ENCODE measurements at regions not wholly inside any gene's neighbourhood (a gene's known extent, or its start where the extent isn't known, plus 50 kb on each side); places are given as distances from the start of the nearest gene placed in this dataset.
A peak's percentile ranks its signal among the peaks of the same experiment; 100 is the strongest.

GRCh38 chr15:34682674-34683073 is 72.1 kb downstream of the GJD2 start:
- intact Hi-C loops (cut with micrococcal nuclease) (loop anchor here (2.0 to 5.0 kb wide), 2 partner anchors 18 to 55 kb away; no protein-coding TSS in a partner anchor), dilution Hi-C loops (cut with MboI; ENCODE audit: extremely low pct_ligation_motif_present, low sequenced_read_pairs) (no loop called here)
- H3K79me2 ChIP-seq (ENCODE audit: control insufficient read depth, insufficient read depth, low read length), result no peaks in the 10 kb centered on the region
- H3K9ac ChIP-seq (replicated peaks; ENCODE audit: extremely low read depth, insufficient read depth, low read length), result no peak overlapping the region
- no peaks in the 10 kb centered on the region for H3K27me3 ChIP-seq (ENCODE audit: control insufficient read depth in 2 of 2, insufficient read depth in 2 of 2, low read length in 2 of 2)
- H3K9me1 ChIP-seq (replicated peaks; ENCODE audit: control insufficient read depth, extremely low read depth, insufficient read depth, low read length), result no peaks in the 10 kb centered on the region
- H2AFZ ChIP-seq (ENCODE audit: low read depth, low read length), result peak overlapping the region; percentile 78
- no TSS peak for BruUV-seq (replicated peaks)
- H3K4me2 ChIP-seq (ENCODE audit: insufficient read depth, low read length), result peak overlapping the region; percentile 59
- H3K36me3 ChIP-seq (ENCODE audit: control insufficient read depth in 2 of 2, extremely low read depth in 1 of 2, insufficient read depth in 2 of 2, low read length in 2 of 2), result no peaks in the 10 kb centered on the region
- no peak overlapping the region for H3K4me3 ChIP-seq (replicated peaks in 1 of 3; ENCODE audit: insufficient read depth in 1 of 3, low read depth in 1 of 3, low read length in 3 of 3)
- FAIRE-seq (peak; percentile 87), DNase-seq (ENCODE audit: low read depth, low spot score) (peak; percentile 74)
- peaks cover 12% of the 10 kb centered on the region for H3K4me1 ChIP-seq (ENCODE audit: control insufficient read depth, extremely low read depth, insufficient read depth, low read length)
- H3K9me3 ChIP-seq (replicated peaks; ENCODE audit: control insufficient read depth, insufficient read depth, low read length), result no peaks in the 10 kb centered on the region
- H4K20me1 ChIP-seq (replicated peaks; ENCODE audit: control insufficient read depth, extremely low read depth, insufficient read depth, low read length), result no peaks in the 10 kb centered on the region
- CTCF ChIA-PET, result interaction anchor here (1.0 to 1.4 kb wide), 4 partner anchors 11 to 61 kb away, joined by 3 to 9 read pairs (median 4); no protein-coding TSS in a partner anchor
- peak overlapping the region; percentile 69 for H3K27ac ChIP-seq (ENCODE audit: insufficient read depth, low read depth, low read length)
- TF ChIP-seq JUN (IDR thresholded peaks at IDR 0.05; ENCODE audit: borderline replicate concordance, insufficient read depth, insufficient read length, low read depth), result peak; percentile 74
- TF ChIP-seq POLR2AphosphoS5 (IDR thresholded peaks at IDR 0.05; ENCODE audit: insufficient read depth, low read depth, low read length), result peak; percentile 42
- no peak for TF ChIP-seq POLR2A (IDR thresholded peaks at IDR 0.05; ENCODE audit: low read depth, low read length)
- peak; percentile 97 for TF ChIP-seq FOS (IDR thresholded peaks at IDR 0.05; ENCODE audit: borderline replicate concordance, insufficient read depth, low read length)
- TF ChIP-seq GATA2 (IDR thresholded peaks at IDR 0.05; ENCODE audit: insufficient read depth, insufficient read length, low read depth, low read length), result peak; percentile 73
- no peak for TF ChIP-seq CTCF (IDR thresholded peaks at IDR 0.05; ENCODE audit: extremely low read depth in 1 of 2, insufficient read depth in 1 of 2, low read depth in 1 of 2, low read length in 2 of 2)
- no peak for TF ChIP-seq MYC (IDR thresholded peaks at IDR 0.05; ENCODE audit: low read depth, low read length)
- no peak for TF ChIP-seq EZH2 (IDR thresholded peaks at IDR 0.05; ENCODE audit: borderline replicate concordance, low read depth, low read length, severe bottlenecking)
- TF ChIP-seq MAX (IDR thresholded peaks at IDR 0.05; ENCODE audit: insufficient read depth, insufficient read length), result no peak
- POLR2A ChIA-PET, result no interaction called here
